A673 (cell line): ENCODE measurements at regions not wholly inside any gene's neighbourhood (a gene's known extent, or its start where the extent isn't known, plus 50 kb on each side); places are given as distances from the start of the nearest gene placed in this dataset.

Experiments
- EZH2 ChIP-seq: fragments of 200-600 bp; sonication (generic); IDR thresholded peaks from 2 replicates; pipeline ENCODE4 v1.6.1; 2017; ENCODE audit warnings: borderline replicate concordance, low read depth, mild to moderate bottlenecking, mixed read lengths, antibody characterized with exemption, low read length; ENCODE audit not compliant: poor library complexity, severe bottlenecking
- TF ChIP-seq, protein P1 (sequence below): fragments of 300-800, 200-600 bp; sonication (generic); conservative IDR thresholded peaks from 2 replicates; pipeline ENCODE4 v1.5.1; 2017; ENCODE audit warnings: low read depth, mild to moderate bottlenecking, antibody characterized with exemption, low read length, moderate library complexity, mixed read lengths

DNA sequence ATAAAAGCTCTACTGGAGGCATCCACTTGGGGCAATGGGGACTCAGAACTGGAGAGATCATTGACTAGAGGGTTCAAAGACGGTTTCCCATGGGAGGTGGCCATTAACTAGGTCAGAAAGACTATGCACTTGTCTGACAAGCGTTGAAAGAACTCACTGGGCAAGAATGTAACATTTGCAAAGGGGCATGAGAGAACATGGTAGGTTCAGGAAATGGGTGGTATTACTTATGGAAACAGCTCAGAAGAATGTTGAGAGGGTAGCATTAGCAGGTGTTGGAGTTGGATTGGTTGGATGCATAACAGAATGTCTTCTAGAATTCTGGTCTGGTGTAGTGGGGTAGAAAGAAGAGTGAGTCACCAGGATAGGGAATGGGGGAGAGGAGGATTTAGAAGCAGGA is 119.1 kb upstream of the CDCA7L start:
- TF ChIP-seq EZH2: no peak
- TF ChIP-seq, protein P1, sequence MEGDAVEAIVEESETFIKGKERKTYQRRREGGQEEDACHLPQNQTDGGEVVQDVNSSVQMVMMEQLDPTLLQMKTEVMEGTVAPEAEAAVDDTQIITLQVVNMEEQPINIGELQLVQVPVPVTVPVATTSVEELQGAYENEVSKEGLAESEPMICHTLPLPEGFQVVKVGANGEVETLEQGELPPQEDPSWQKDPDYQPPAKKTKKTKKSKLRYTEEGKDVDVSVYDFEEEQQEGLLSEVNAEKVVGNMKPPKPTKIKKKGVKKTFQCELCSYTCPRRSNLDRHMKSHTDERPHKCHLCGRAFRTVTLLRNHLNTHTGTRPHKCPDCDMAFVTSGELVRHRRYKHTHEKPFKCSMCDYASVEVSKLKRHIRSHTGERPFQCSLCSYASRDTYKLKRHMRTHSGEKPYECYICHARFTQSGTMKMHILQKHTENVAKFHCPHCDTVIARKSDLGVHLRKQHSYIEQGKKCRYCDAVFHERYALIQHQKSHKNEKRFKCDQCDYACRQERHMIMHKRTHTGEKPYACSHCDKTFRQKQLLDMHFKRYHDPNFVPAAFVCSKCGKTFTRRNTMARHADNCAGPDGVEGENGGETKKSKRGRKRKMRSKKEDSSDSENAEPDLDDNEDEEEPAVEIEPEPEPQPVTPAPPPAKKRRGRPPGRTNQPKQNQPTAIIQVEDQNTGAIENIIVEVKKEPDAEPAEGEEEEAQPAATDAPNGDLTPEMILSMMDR: no peak
